ENCODE measurements at regions not wholly inside any gene's neighbourhood (a gene's known extent, or its start where the extent isn't known, plus 50 kb on each side); places are given as distances from the start of the nearest gene placed in this dataset.

DNA sequence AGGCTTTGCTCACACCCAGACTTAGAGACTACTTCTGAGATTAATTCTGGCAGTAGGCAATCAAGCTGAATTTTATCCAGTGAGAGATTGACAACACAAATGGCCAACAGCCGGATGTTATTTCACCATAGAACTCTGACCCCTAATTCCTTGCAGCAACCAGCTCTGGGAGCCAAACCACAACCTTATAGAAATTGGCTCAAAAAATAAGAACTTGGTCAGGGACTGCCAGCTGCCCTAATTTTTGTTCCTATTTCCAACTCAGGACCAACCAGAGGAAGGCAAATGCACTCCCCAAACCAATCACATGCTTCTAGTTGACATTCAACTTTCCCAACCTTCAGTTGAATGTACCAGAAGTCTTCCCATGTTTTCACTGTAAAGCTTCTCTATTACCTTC is 269.7 kb downstream of the HS3ST1 start:
- peak overlapping the region; percentile 12; the same call in 1 of the 2 replicates for H3K27ac ChIP-seq (replicated peaks)
- TF ChIP-seq POLR2AphosphoS5 (IDR thresholded peaks at IDR 0.05; ENCODE audit: low read depth), result no peak
- TF ChIP-seq GABPA (IDR thresholded peaks at IDR 0.05; ENCODE audit: low read depth), result no peak
- TF ChIP-seq, protein P1, sequence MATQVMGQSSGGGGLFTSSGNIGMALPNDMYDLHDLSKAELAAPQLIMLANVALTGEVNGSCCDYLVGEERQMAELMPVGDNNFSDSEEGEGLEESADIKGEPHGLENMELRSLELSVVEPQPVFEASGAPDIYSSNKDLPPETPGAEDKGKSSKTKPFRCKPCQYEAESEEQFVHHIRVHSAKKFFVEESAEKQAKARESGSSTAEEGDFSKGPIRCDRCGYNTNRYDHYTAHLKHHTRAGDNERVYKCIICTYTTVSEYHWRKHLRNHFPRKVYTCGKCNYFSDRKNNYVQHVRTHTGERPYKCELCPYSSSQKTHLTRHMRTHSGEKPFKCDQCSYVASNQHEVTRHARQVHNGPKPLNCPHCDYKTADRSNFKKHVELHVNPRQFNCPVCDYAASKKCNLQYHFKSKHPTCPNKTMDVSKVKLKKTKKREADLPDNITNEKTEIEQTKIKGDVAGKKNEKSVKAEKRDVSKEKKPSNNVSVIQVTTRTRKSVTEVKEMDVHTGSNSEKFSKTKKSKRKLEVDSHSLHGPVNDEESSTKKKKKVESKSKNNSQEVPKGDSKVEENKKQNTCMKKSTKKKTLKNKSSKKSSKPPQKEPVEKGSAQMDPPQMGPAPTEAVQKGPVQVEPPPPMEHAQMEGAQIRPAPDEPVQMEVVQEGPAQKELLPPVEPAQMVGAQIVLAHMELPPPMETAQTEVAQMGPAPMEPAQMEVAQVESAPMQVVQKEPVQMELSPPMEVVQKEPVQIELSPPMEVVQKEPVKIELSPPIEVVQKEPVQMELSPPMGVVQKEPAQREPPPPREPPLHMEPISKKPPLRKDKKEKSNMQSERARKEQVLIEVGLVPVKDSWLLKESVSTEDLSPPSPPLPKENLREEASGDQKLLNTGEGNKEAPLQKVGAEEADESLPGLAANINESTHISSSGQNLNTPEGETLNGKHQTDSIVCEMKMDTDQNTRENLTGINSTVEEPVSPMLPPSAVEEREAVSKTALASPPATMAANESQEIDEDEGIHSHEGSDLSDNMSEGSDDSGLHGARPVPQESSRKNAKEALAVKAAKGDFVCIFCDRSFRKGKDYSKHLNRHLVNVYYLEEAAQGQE (IDR thresholded peaks at IDR 0.05; ENCODE audit: insufficient replicate concordance, low read depth), result no peak
- TF ChIP-seq, protein P2, sequence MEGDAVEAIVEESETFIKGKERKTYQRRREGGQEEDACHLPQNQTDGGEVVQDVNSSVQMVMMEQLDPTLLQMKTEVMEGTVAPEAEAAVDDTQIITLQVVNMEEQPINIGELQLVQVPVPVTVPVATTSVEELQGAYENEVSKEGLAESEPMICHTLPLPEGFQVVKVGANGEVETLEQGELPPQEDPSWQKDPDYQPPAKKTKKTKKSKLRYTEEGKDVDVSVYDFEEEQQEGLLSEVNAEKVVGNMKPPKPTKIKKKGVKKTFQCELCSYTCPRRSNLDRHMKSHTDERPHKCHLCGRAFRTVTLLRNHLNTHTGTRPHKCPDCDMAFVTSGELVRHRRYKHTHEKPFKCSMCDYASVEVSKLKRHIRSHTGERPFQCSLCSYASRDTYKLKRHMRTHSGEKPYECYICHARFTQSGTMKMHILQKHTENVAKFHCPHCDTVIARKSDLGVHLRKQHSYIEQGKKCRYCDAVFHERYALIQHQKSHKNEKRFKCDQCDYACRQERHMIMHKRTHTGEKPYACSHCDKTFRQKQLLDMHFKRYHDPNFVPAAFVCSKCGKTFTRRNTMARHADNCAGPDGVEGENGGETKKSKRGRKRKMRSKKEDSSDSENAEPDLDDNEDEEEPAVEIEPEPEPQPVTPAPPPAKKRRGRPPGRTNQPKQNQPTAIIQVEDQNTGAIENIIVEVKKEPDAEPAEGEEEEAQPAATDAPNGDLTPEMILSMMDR (IDR thresholded peaks at IDR 0.05; ENCODE audit: insufficient read depth, low read length), result no peak
- peak in 1 of 2 experiments; percentile 52 for DNase-seq (ENCODE audit: low read depth in 1 of 2, low spot score in 1 of 2)
- H3K4me3 ChIP-seq (replicated peaks; ENCODE audit: insufficient read depth, low read length), result no peak overlapping the region
- no peaks in the 10 kb centered on the region for H3K27me3 ChIP-seq (ENCODE audit: insufficient read depth, poor library complexity, severe bottlenecking)

DNA sequence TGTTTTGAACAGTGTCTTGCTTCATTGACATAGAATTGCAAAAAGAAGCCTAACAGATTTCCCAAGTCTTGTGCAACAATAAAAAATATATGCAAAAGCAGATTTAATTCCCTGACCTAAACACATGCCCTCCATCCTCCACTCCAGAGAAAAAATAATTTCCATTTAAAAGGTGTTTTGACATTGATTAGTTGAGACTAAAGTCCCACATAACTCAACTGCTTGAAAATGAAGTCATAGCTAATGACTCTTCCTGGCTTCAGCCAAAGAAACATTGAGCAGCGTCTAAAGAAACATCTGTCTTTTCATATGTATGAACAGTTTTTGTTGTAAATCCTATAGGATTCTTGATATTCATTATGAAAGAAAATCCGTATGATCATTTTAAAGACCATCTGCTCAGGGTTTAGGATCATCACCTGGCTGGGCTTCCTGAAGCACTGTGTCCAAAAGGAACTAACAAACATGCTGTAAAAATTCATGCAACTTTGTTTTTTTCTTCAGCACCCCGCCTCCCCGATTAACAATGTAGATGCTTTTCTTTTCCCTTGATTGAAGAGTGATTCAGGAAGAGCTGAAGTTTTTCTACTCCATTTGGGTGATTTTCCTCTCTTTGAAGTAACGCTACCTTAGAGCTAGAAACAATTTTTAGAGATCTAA is 273.4 kb downstream of the HS3ST1 start:
- no peak overlapping the region for H3K27ac ChIP-seq (replicated peaks)
- DNase-seq (ENCODE audit: low read depth in 1 of 2, low spot score in 1 of 2), result no peak
- H3K4me3 ChIP-seq (replicated peaks; ENCODE audit: insufficient read depth, low read length), result no peak overlapping the region
- TF ChIP-seq, protein P1 (IDR thresholded peaks at IDR 0.05; ENCODE audit: insufficient replicate concordance, low read depth), result no peak
- TF ChIP-seq, protein P2 (IDR thresholded peaks at IDR 0.05; ENCODE audit: insufficient read depth, low read length), result no peak
- TF ChIP-seq POLR2AphosphoS5 (IDR thresholded peaks at IDR 0.05; ENCODE audit: low read depth), result no peak
- TF ChIP-seq GABPA (IDR thresholded peaks at IDR 0.05; ENCODE audit: low read depth), result no peak
- TF ChIP-seq SPI1 (IDR thresholded peaks at IDR 0.05; ENCODE audit: borderline replicate concordance, low read depth), result no peak
- no peaks in the 10 kb centered on the region for H3K27me3 ChIP-seq (ENCODE audit: insufficient read depth, poor library complexity, severe bottlenecking)

DNA sequence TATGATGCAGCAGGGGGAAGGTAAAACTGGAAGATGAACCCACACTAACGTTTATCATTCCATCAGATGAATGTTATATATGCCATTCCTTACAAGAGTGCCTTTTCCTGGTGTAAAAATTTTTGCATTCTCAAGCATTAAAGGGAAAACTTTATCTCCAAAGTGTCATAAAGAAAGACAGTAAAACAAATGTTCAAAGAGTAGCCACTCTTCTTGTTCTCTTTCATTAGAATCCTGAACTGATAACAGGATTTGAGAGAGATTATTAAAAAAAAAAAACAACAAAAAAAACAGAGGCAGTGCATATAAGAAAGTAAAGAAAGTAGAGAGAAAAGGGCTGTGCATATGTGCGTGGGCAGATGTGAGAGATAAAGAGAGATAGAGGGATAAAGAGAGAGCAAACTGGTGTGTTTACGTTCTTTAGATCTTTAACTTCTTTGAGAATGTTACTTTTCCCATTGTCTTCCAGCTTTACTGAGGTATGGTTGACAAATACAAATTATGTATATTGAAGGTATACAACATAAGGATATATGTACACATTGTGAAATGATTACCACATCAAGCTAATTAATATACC is 275.4 kb downstream of the HS3ST1 start:
- Histone ChIP-seq H3K27ac (replicated peaks) (no peak overlapping the region), H3K27me3 (ENCODE audit: insufficient read depth, poor library complexity, severe bottlenecking) (no peaks in the 10 kb centered on the region), H3K4me3 (replicated peaks; ENCODE audit: insufficient read depth, low read length) (no peak overlapping the region)
- DNase-seq (ENCODE audit: low read depth in 1 of 2, low spot score in 1 of 2), result no peak
- TF ChIP-seq GABPA (IDR thresholded peaks at IDR 0.05; ENCODE audit: low read depth) (no peak), SPI1 (IDR thresholded peaks at IDR 0.05; ENCODE audit: borderline replicate concordance, low read depth) (no peak)
- TF ChIP-seq, protein P1 (IDR thresholded peaks at IDR 0.05; ENCODE audit: insufficient replicate concordance, low read depth), result no peak
